ENCODE measurements at regions not wholly inside any gene's neighbourhood (a gene's known extent, or its start where the extent isn't known, plus 50 kb on each side); places are given as distances from the start of the nearest gene placed in this dataset.

DNA sequence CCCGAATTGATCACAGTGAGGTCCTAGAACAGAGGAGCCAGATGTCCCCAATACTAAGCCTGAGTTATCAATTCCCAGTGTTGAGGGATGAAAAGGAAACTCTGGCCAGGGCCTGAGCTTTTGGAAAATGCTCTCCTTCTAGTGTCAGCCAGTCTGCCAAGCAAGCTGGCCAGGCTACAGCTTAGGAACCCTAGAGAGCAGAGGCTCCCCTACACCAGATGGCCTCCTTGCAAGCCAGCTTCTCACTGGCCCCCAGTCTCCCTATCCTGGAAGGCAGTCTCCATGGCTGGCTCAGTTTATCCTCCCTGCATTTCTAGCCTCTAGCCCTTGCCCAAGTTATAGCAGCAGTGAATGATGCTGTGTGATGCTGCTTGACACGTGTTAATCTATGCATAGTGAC, 204.7 kb upstream of the WWC1 start:
- RAD21 ChIA-PET (ENCODE audit: unreplicated experiment) = no interaction called here
- no peak overlapping the region for H3K27ac ChIP-seq (ENCODE audit: control insufficient read depth, insufficient read depth)
- POLR2A ChIA-PET = no interaction called here
- H4K20me1 ChIP-seq (ENCODE audit: control insufficient read depth, insufficient read depth) = no peaks in the 10 kb centered on the region
- no peaks in the 10 kb centered on the region; a peak in 1 of 4 replicates for H3K27me3 ChIP-seq (replicated peaks in 1 of 2; ENCODE audit: control insufficient read depth in 2 of 2, insufficient read depth in 2 of 2, low read length in 1 of 2)
- no peak overlapping the region for H2AFZ ChIP-seq (ENCODE audit: control insufficient read depth, low read depth, low read length)
- no peak overlapping the region for H3K4me2 ChIP-seq (ENCODE audit: control insufficient read depth, insufficient read depth)
- no peaks in the 10 kb centered on the region for H3K79me2 ChIP-seq (ENCODE audit: control insufficient read depth, insufficient read depth, low read length)
- no peaks in the 10 kb centered on the region for H3K36me3 ChIP-seq (ENCODE audit: control insufficient read depth in 2 of 2, insufficient read depth in 2 of 2, low read length in 1 of 2)
- SMC1A ChIA-PET (ENCODE audit: uncharacterized antibody, unreplicated experiment) = no interaction called here
- no peak for TF ChIP-seq DPF2 (IDR thresholded peaks at IDR 0.05)
- TF ChIP-seq, protein P1, sequence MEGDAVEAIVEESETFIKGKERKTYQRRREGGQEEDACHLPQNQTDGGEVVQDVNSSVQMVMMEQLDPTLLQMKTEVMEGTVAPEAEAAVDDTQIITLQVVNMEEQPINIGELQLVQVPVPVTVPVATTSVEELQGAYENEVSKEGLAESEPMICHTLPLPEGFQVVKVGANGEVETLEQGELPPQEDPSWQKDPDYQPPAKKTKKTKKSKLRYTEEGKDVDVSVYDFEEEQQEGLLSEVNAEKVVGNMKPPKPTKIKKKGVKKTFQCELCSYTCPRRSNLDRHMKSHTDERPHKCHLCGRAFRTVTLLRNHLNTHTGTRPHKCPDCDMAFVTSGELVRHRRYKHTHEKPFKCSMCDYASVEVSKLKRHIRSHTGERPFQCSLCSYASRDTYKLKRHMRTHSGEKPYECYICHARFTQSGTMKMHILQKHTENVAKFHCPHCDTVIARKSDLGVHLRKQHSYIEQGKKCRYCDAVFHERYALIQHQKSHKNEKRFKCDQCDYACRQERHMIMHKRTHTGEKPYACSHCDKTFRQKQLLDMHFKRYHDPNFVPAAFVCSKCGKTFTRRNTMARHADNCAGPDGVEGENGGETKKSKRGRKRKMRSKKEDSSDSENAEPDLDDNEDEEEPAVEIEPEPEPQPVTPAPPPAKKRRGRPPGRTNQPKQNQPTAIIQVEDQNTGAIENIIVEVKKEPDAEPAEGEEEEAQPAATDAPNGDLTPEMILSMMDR (IDR thresholded peaks at IDR 0.05 in 2 of 3, conservative IDR thresholded peaks at IDR 0.05 in 1 of 3; ENCODE audit: control insufficient read depth in 2 of 3, extremely low read depth in 1 of 3, insufficient read depth in 1 of 3, low read depth in 3 of 3, low read length in 3 of 3) = no peak
- TF ChIP-seq SIN3A (IDR thresholded peaks at IDR 0.05; ENCODE audit: low read depth, low read length) = no peak
- no peak for TF ChIP-seq TCF12 (IDR thresholded peaks at IDR 0.05; ENCODE audit: low read depth, low read length)
- no peak for TF ChIP-seq ZNF24 (IDR thresholded peaks at IDR 0.05)
- no TSS peak for BruUV-seq (replicated peaks)
- H3K9ac ChIP-seq (ENCODE audit: control insufficient read depth, insufficient read depth, low read length) = no peak overlapping the region
- WGBS (ENCODE audit: insufficient coverage, insufficient replicate concordance, low lambda C conversion rate, missing lambda C conversion rate) = 3% methylated on average over 2 of the region's 2 CpGs
- H3K4me3 ChIP-seq = no peak overlapping the region
- no peak for FAIRE-seq
- H3K9me3 ChIP-seq (replicated peaks; ENCODE audit: control insufficient read depth, insufficient read depth, low read length) = no peaks in the 10 kb centered on the region
- CTCF ChIA-PET = no interaction called here
- no peaks in the 10 kb centered on the region for H3K4me1 ChIP-seq (ENCODE audit: control insufficient read depth, insufficient read depth, low read length)
- intact Hi-C loops (cut with micrococcal nuclease; ENCODE audit: unreplicated experiment) = no loop called here
- DNase-seq (ENCODE audit: low read depth, low spot score) = no peak
- in situ Hi-C loops (cut with MboI) = no loop called here
- no peak for ATAC-seq

DNA sequence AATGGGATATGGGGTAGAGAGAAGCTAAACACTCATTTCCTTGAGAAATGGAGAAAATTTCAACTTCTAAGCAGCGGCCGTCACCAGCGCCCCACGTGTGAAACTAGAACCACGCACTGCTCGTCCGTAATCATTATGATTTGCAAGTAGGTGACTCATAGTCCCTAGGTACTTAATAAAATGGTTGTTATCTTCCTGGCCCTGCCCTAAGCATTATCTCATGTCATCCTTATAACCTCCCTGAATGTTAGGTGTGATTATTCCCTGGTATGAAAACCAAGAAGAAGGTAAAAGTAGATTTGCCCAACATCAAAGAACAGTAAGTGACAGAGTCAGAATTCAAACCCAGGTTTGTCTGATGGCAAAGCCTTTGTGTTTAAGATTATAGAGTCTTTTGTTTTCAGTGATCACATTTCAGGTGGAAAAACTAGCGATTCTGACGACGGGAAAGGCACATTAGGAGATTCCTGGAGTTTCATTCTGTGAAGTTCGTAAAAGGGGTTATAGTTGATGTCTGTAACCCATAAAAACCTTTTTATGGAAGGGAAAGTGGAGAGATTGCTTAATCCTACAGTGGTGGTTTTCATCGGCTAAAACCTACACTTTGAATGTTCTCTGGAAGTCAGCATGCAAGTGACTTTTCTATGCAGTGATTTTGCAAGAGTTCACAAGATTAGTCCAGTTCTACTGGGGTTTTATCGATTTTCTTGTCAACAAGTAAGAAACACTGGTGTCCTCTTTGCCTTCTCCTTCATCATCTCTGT, 202.9 kb upstream of the WWC1 start:
- TF ChIP-seq, protein P2, sequence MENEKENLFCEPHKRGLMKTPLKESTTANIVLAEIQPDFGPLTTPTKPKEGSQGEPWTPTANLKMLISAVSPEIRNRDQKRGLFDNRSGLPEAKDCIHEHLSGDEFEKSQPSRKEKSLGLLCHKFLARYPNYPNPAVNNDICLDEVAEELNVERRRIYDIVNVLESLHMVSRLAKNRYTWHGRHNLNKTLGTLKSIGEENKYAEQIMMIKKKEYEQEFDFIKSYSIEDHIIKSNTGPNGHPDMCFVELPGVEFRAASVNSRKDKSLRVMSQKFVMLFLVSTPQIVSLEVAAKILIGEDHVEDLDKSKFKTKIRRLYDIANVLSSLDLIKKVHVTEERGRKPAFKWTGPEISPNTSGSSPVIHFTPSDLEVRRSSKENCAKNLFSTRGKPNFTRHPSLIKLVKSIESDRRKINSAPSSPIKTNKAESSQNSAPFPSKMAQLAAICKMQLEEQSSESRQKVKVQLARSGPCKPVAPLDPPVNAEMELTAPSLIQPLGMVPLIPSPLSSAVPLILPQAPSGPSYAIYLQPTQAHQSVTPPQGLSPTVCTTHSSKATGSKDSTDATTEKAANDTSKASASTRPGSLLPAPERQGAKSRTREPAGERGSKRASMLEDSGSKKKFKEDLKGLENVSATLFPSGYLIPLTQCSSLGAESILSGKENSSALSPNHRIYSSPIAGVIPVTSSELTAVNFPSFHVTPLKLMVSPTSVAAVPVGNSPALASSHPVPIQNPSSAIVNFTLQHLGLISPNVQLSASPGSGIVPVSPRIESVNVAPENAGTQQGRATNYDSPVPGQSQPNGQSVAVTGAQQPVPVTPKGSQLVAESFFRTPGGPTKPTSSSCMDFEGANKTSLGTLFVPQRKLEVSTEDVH (IDR thresholded peaks at IDR 0.05; ENCODE audit: low read depth, partially characterized antibody) = no peak
- no peak for TF ChIP-seq SMARCA5 (IDR thresholded peaks at IDR 0.05)
- no peak for TF ChIP-seq TBL1XR1 (IDR thresholded peaks at IDR 0.05; ENCODE audit: low read depth, low read length)
- TF ChIP-seq, protein P3, sequence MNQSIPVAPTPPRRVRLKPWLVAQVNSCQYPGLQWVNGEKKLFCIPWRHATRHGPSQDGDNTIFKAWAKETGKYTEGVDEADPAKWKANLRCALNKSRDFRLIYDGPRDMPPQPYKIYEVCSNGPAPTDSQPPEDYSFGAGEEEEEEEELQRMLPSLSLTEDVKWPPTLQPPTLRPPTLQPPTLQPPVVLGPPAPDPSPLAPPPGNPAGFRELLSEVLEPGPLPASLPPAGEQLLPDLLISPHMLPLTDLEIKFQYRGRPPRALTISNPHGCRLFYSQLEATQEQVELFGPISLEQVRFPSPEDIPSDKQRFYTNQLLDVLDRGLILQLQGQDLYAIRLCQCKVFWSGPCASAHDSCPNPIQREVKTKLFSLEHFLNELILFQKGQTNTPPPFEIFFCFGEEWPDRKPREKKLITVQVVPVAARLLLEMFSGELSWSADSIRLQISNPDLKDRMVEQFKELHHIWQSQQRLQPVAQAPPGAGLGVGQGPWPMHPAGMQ (IDR thresholded peaks at IDR 0.05; ENCODE audit: borderline replicate concordance) = no peak
- SMC1A ChIA-PET (ENCODE audit: uncharacterized antibody, unreplicated experiment) = no interaction called here
- H3K9ac ChIP-seq (ENCODE audit: control insufficient read depth, insufficient read depth, low read length) = no peak overlapping the region
- H3K4me3 ChIP-seq = no peak overlapping the region
- H3K9me3 ChIP-seq (replicated peaks; ENCODE audit: control insufficient read depth, insufficient read depth, low read length) = no peaks in the 10 kb centered on the region
- WGBS (ENCODE audit: insufficient coverage, insufficient replicate concordance, low lambda C conversion rate, missing lambda C conversion rate) = 68% methylated on average over 13 of the region's 13 CpGs
- POLR2A ChIA-PET = no interaction called here
- no peak overlapping the region for H3K27ac ChIP-seq (ENCODE audit: control insufficient read depth, insufficient read depth)
- DNase-seq (ENCODE audit: low read depth, low spot score) (no peak), ATAC-seq (no peak), FAIRE-seq (no peak)
- no TSS peak for BruUV-seq (replicated peaks)
- no peaks in the 10 kb centered on the region for H3K79me2 ChIP-seq (ENCODE audit: control insufficient read depth, insufficient read depth, low read length)
- no peaks in the 10 kb centered on the region for H3K36me3 ChIP-seq (ENCODE audit: control insufficient read depth in 2 of 2, insufficient read depth in 2 of 2, low read length in 1 of 2)
- RAD21 ChIA-PET (ENCODE audit: unreplicated experiment) = no interaction called here
- no peaks in the 10 kb centered on the region; a peak in 1 of 4 replicates for H3K27me3 ChIP-seq (replicated peaks in 1 of 2; ENCODE audit: control insufficient read depth in 2 of 2, insufficient read depth in 2 of 2, low read length in 1 of 2)
- CTCF ChIA-PET = no interaction called here
- no peak overlapping the region for H2AFZ ChIP-seq (ENCODE audit: control insufficient read depth, low read depth, low read length)
- H3K4me2 ChIP-seq (ENCODE audit: control insufficient read depth, insufficient read depth) = no peak overlapping the region
- H3K4me1 ChIP-seq (ENCODE audit: control insufficient read depth, insufficient read depth, low read length) = no peaks in the 10 kb centered on the region
- intact Hi-C loops (cut with micrococcal nuclease; ENCODE audit: unreplicated experiment) = no loop called here
- in situ Hi-C loops (cut with MboI) = no loop called here
- no peaks in the 10 kb centered on the region for H4K20me1 ChIP-seq (ENCODE audit: control insufficient read depth, insufficient read depth)

Data from GM12878 (cell line).